ENCODE measurements at regions not wholly inside any gene's neighbourhood (a gene's known extent, or its start where the extent isn't known, plus 50 kb on each side); places are given as distances from the start of the nearest gene placed in this dataset.

DNA sequence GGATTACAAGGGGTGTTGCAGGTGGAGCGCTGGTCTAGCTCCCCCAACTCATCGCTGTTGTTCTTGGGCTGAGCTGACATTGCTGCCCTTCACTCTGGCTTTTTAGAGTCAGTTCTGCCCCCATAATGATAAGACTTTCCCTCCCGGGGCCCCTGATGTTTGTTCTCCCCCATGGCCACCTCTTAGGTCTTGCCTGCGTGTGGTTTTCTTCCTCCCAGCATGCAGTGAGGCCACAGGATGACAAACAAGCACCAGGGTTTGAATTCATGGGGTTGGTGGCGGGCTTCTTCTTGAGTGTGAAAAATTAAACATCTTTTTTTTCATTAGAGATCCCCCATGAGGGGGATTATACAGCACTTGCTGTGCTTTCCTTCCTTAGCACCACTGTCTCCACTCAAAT is 74.1 kb downstream of the CTAGE1 start:
- TF ChIP-seq CTCF (IDR thresholded peaks at IDR 0.05; ENCODE audit: low read length), result no peak
- TF ChIP-seq EZH2 (IDR thresholded peaks at IDR 0.05; ENCODE audit: borderline replicate concordance, low read length), result no peak

Measured in OCI-LY1 (cell line).